HUDEP-2 (cell line): ENCODE measurements at regions not wholly inside any gene's neighbourhood (a gene's known extent, or its start where the extent isn't known, plus 50 kb on each side); places are given as distances from the start of the nearest gene placed in this dataset.
"Not testable (repeated sequence)": the region's sequence is repeated elsewhere in the genome, so short reads cannot be mapped to it uniquely, and the experiment has no call there.

Source experiments
- DNase-seq, 76 experiments: peaks; one replicate each; lab custom pipeline; 2025; ENCODE audit not compliant: unreplicated experiment in 76 of 76; lab: John Stamatoyannopoulos, UW

- DNase-seq, result no peak
These were observed 69.6 kb upstream of the RAB6C start for GRCh38 chr2:129909651-129910418.

GRCh38 chr2:129910446-129911362 is 68.8 kb upstream of the RAB6C start:
- no peak for DNase-seq

GRCh38 chr2:129911363-129912065 is 68.0 kb upstream of the RAB6C start:
- DNase-seq, result no peak

GRCh38 chr2:129912066-129912820 is 67.2 kb upstream of the RAB6C start:
- no peak for DNase-seq

GRCh38 chr2:129912871-129913694 is 66.4 kb upstream of the RAB6C start:
- no peak for DNase-seq

GRCh38 chr2:129913695-129914495 is 65.6 kb upstream of the RAB6C start:
- no peak for DNase-seq

GRCh38 chr2:129914538-129915302 is 64.7 kb upstream of the RAB6C start:
- DNase-seq, result no peak

- DNase-seq, result no peak
These were observed 64.1 kb upstream of the RAB6C start for GRCh38 chr2:129915303-129915840.

GRCh38 chr2:129918604-129919003 is 60.9 kb upstream of the RAB6C start:
- no peak for DNase-seq

GRCh38 chr2:129922571-129923264 is 56.7 kb upstream of the RAB6C start:
- peak in 30 of 76 experiments; percentile 1 to 40 (median 20) for DNase-seq

GRCh38 chr2:129923265-129924091 is 56.0 kb upstream of the RAB6C start:
- peak in 47 of 76 experiments; percentile 2 to 66 (median 30) for DNase-seq

GRCh38 chr2:129924115-129924514 is 55.4 kb upstream of the RAB6C start:
- DNase-seq, result not testable (repeated sequence)

- DNase-seq, result no peak
These were observed 54.1 kb upstream of the RAB6C start for GRCh38 chr2:129925381-129925780.

- no peak for DNase-seq
These were observed 51.8 kb upstream of the RAB6C start for GRCh38 chr2:129927696-129928095.

- DNase-seq, result no peak
These were observed 49.9 kb upstream of the RAB6C start for GRCh38 chr2:129929321-129930290.
